ENCODE measurements at regions not wholly inside any gene's neighbourhood (a gene's known extent, or its start where the extent isn't known, plus 50 kb on each side); places are given as distances from the start of the nearest gene placed in this dataset.

DNA sequence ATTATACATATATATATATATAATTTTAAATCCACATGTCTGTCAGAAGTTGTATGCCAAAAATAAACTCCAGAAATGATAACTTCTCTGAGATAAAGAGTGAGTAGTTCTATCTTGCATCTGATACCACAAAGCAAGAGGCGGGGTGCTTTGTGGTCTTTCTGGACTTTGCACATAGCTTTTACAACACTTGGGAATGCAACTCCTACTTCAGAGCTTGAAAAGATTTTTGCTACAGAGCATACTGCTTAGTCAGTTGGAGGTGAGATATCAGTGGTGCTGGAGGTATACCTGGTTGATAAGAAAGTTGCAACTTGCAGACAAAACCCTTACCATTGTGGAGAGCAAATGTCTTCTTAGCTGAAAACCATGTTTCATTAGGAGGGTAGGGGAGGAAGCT lies 1384.5 kb upstream of the NUDT12 start:
- Histone ChIP-seq H2BK15ac (ENCODE audit: low read depth, low read length) (no peak overlapping the region), H3K9ac (ENCODE audit: extremely low read depth, insufficient read length, low read length) (no peak overlapping the region), H3K4me1 (ENCODE audit: insufficient read depth, low read length) (no peaks in the 10 kb centered on the region), H3K4ac (ENCODE audit: low read depth, low read length) (no peak overlapping the region), H3K4me2 (ENCODE audit: insufficient read depth, insufficient read length, low read length) (no peak overlapping the region), H3K79me2 (ENCODE audit: insufficient read depth, low read length) (no peaks in the 10 kb centered on the region), H3K18ac (ENCODE audit: insufficient read length, low read depth, low read length) (no peak overlapping the region), H2BK12ac (ENCODE audit: insufficient read length, low read depth, low read length) (no peak overlapping the region), H2BK20ac (ENCODE audit: low read depth, low read length, poor library complexity, severe bottlenecking) (no peak overlapping the region), H3K27me3 (ENCODE audit: insufficient read depth, low read length) (no peaks in the 10 kb centered on the region), H3K27ac (ENCODE audit: insufficient read length, low read depth, low read length) (no peak overlapping the region), H3K56ac (ENCODE audit: insufficient read length, low read depth, low read length) (no peak overlapping the region), H4K5ac (ENCODE audit: insufficient read length, low read depth, low read length) (no peak overlapping the region), H2AK5ac (ENCODE audit: insufficient read length, low read length) (no peak overlapping the region), H3K9me3 (ENCODE audit: control insufficient read depth, low read depth, low read length) (no peaks in the 10 kb centered on the region), H3K23me2 (ENCODE audit: insufficient read length, low read depth, low read length, poor library complexity, severe bottlenecking) (no peaks in the 10 kb centered on the region), H2AFZ (ENCODE audit: low read length) (no peak overlapping the region), H3K79me1 (ENCODE audit: insufficient read depth, low read depth, low read length, poor library complexity, severe bottlenecking) (no peaks in the 10 kb centered on the region), H3K23ac (ENCODE audit: insufficient read length, low read depth, low read length) (no peak overlapping the region), H4K91ac (ENCODE audit: insufficient read length, low read depth, low read length) (no peak overlapping the region), H4K20me1 (ENCODE audit: control insufficient read depth, insufficient read depth, insufficient read length) (no peaks in the 10 kb centered on the region), H4K8ac (replicated peaks; ENCODE audit: insufficient read length, low read depth, low read length) (no peak overlapping the region), H2BK5ac (ENCODE audit: insufficient read length, low read length) (no peak overlapping the region), H3T11ph (ENCODE audit: low read length) (no peak overlapping the region), H3K14ac (ENCODE audit: insufficient read depth, low read length) (no peak overlapping the region), H2BK120ac (ENCODE audit: low read depth, low read length, poor library complexity, severe bottlenecking) (no peak overlapping the region)
- WGBS (ENCODE audit: extremely low coverage, insufficient read length, low lambda C conversion rate) = no CpG with 5 or more reads among the region's 1 CpG
- Mint-ChIP-seq H3K36me3 (ENCODE audit: insufficient read depth in 1 of 3, low read depth in 3 of 3) (no peaks in the 10 kb centered on the region; a peak in 1 of 7 replicates), H3K4me1 (no peaks in the 10 kb centered on the region), H3K27ac (no peak overlapping the region), H3K9me3 (no peaks in the 10 kb centered on the region), H3K4me3 (no peak overlapping the region), H3K27me3 (ENCODE audit: low read depth) (no peaks in the 10 kb centered on the region)
- no peak for DNase-seq
- TF ChIP-seq, protein P1, sequence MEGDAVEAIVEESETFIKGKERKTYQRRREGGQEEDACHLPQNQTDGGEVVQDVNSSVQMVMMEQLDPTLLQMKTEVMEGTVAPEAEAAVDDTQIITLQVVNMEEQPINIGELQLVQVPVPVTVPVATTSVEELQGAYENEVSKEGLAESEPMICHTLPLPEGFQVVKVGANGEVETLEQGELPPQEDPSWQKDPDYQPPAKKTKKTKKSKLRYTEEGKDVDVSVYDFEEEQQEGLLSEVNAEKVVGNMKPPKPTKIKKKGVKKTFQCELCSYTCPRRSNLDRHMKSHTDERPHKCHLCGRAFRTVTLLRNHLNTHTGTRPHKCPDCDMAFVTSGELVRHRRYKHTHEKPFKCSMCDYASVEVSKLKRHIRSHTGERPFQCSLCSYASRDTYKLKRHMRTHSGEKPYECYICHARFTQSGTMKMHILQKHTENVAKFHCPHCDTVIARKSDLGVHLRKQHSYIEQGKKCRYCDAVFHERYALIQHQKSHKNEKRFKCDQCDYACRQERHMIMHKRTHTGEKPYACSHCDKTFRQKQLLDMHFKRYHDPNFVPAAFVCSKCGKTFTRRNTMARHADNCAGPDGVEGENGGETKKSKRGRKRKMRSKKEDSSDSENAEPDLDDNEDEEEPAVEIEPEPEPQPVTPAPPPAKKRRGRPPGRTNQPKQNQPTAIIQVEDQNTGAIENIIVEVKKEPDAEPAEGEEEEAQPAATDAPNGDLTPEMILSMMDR (conservative IDR thresholded peaks at IDR 0.05) = no peak
